CD4-positive, alpha-beta T cell treated with Interleukin-1 beta for 1 hour (primary cell): ENCODE measurements at regions not wholly inside any gene's neighbourhood (a gene's known extent, or its start where the extent isn't known, plus 50 kb on each side); places are given as distances from the start of the nearest gene placed in this dataset.
"Not testable (repeated sequence)": the region's sequence is repeated elsewhere in the genome, so short reads cannot be mapped to it uniquely, and the experiment has no call there.

Experiments
- DNase-seq, 2 donors: peaks; one replicate each; pipeline ENCODE4 v3.0.0-alpha.2; 2020 to 2022

DNA sequence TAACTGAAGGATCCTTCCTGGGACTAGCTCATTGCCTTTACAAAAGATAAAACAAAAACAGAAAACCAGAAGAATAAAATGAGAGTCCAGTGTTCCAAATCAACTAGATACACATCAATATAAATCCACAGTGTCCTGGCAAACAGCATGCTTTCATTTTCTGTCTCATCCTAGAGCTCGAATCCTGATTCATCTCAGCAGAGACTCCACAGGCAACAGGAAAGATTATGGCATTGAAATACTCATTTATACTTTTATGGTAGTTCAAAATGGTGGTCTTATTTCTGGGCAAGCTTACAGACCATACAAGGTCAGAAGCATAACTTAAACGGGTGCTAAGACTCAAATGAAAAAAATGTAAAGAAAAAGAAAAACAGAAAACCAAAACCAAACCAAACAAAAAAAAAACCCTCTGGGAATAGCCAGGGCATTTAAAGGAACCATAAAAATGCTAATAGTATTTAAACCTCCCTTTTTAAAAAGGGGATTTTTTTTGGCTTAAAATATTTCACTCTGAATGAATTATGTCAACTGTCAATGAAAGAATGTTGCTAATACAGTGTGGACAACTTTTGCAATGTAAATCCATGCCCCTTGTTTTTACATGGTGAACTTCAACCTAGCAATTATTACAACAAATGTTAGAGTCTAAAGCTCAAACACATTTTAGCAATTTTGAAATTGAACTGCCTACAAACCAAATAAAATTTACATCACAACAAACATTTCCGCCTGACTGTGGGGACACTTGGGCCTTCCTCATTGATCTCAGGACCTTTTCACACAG lies 57.9 kb downstream of the GPR101 start:
- no peak for DNase-seq

DNA sequence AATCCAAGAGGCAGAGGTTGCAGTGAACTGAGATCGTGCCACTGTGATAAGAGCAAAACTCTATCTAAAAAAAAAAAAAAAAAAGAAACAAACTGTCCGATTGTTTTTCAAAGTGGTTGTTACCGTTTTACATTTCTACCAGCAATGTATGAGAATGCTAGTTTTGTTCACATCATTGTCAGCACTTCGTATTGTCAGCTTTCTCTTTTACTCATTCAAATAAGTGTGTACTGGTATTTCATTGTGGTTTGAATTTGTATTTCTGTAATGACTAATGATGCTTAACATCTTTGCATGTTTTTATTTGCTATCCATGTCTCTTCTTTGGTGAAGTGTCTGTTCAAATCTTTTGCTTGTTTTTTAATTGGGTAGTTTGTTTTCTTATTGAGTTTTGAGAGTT lies 65.8 kb downstream of the GPR101 start:
- no peak for DNase-seq

DNA sequence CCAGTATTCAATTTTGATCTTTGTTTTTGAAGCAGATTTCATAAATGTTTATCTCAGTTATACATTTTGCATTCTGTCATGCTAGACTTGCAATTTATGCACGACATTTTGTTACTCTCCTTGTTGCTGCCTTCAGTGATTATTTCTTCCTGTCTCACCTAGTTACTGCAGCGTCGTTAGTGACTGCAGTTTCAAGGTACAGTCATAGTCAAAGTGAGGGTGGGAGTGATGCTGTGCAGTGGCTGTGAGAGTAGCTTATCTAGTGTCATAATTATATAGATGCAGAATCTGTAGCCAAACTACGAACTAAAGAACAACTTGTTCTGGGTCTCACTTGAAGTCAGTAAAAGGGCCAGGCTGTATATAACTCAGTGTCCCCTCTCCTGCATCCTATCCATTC lies 69.8 kb downstream of the GPR101 start:
- no peak for DNase-seq

DNA sequence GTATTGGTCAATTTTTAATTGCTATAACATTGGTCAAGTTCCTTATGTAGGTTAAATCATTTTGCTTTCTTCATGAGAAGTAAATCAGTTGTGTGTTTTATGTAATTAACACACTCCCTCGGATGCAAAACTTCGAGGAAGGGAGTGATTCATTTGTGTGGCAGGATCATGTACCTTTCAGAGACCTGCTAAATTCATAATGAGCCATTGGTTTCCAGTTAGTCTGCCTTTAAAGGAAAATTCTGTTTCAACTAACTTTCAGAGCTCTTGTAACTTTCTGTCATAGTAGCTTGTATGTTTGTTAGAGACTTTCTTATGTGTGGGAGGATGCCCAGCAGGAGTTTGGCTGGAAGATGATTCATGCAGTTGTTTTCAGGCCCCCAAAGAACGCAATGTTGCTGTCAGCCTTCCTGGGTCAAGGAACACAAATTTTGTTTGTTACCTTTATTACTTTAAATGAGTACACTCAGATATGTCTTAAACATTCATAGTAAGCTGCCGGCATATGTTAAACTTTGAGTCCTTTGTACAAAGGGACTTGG lies 72.1 kb downstream of the GPR101 start:
- DNase-seq, result no peak

DNA sequence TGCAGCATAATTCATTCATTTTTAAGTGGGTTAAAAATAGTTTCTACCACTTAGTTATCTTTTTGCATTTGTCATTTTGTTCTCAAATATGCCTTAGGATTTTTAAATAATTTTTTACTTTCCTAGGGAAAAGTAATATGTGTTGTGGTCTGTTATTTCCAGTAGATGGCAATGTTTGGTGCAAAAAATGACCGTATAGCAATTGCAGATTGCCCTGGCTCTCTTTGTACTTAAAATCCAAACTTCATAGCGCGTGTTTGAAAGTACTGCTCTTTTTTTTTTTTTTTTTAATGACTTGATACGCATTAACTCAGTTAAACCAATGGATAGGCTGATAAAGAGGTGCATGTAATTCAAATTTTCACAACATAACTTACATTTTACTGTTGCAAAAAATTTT lies 74.4 kb upstream of the RBMX start:
- peak in 1 of 2 donors; percentile 18 for DNase-seq

DNA sequence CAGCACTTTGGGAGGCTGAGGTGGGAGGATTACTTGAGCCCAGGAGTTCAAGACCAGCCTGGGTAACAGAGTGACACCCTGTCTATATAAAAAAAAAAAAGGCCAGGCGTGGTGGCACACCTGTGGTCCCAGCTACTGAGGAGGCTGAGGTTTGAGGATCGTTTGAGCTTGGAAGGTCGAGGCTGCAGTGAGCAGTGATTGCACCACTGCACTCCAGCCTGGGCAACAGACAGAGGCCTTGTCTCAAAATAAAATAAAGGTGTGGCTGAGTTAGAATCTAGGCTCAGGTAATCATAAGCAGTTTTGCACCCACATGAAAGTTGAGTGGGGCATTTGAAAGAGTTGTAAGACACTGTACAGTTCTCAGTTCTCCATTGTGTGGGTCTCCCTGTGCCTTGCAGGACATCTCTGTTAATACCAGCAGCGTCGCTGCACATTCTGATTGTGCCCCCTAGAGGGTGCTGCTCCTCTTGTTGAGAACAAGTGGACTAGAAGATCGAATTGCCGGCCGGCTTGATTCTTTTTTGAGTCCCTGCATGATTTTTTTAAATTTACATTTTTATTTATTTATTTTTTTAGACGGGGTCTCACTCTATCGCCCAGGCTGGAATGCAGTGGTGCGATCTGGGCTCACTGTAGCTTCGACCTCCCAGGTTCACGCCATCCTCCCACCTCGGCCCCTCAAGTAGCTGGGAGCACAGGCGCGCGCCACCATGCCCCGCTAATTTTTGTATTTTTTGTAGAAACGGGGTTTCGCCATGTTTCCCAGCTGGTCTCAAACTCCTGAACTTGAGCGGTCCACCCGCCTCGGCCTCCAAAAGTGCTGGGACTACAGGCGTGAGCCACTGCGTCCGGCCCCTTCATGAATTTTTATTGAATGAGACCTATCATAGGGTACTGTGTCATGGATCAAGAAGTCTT lies 73.6 kb upstream of the RBMX start:
- peak; percentile 51 to 57 for DNase-seq

DNA sequence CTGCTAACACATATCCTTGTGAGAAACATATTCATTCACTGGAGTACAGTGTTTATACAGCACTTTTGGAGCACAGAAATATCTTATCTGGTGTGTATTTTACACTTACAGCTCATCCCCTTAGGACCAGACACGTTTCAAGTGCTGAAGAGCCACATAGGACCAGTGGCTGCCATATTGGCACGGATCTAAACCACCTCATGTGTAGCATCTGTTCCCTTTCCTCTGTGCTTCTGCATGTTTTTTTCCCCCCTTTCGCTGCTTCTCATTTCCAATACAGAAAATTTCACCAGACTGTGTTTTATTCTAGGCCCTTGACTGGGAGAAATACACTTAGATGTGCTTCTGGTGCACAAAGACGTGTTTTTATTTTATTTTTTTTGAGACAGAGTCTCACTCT lies 69.7 kb upstream of the RBMX start:
- DNase-seq, result no peak

DNA sequence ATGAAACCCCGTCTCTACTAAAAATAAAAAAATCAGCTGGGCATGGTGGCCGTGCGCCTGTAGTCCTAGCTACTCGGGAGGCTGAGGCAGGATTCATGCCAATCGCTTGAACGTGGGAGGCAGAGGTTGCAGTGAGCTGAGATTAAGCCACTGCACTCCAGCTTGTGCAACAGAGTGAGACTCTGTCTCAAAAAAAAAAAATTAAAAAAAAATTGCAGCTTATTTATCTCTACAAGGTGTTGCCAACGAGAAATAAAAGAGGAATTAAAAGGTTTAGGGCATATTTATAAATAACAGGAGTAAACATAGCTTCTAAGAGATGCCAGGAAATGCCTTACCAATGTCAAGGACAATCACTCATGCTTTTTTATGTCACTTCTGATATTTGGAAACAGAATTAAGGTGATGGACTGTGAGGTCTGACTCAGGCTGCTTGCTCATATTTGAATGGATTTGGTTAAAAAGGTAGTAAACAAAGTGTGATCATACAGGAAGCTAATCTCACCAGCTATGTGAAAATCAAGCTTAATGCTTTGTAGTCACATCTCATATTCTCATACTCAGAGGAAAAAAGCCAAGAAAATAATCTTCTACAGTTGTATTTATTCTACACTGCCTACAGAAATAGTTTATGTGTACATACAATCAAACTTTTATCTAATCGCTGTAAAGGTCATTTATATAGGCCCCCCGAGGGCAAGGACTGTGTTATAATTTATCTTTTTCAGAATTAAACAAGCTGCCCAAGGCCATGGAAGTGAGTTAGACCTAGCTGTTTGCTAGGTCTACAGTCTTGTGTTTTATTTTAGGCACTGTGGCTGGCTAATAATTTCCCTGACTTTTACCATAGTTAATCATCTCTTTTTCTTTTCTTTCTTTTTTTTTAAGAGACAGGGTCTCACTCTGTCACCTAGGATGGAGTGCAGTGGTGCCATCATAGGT lies 61.1 kb upstream of the RBMX start:
- no peak for DNase-seq

DNA sequence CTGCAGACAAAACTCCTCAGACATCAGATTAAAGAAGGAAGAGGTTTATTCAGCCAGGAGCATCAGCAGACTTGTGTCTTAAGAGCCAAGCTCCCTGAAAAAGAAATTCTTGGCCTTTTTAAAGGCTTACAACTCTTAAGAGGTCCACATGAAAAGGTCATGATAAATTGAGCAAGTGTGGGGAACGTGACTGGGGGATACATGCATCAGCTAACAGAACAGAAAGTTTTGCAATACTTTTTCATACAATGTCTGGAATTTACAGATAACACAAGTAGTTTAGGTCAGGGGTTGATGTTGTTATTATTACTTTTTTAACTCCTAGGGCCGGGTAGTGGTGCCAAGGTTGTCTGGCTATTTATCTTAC lies 55.6 kb upstream of the RBMX start:
- DNase-seq, result no peak

DNA sequence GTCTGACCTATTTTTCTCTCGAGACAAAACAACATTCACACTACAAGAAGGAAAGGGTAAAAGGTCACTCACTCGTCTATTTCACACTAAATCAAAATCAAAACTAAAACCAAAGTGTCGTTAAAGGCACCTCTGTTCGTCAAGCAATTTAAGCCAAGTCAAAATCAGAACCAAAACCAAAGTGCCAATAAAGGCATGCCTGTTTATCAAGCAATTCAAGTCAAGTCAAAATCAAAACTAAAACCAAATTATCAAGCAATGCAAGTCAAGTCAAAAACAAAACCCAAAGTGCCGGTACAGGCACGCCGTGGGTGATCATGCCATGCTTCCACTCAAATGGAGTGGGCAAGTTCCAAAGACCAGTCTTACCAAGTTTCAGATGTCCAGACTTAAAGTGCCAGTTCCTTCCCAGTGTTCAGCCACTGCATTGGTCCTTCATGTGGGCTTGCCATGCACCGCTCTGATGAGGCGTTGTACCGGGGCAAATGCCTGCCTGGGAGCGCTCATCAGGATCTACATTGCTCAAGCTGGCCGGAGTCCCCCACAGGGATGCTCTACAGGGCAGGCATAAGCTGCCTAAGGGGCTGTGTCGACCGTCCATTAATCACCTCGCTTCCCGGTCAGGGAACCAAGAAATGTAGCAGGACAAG lies 55.1 kb upstream of the RBMX start:
- not testable (repeated sequence) for DNase-seq

DNA sequence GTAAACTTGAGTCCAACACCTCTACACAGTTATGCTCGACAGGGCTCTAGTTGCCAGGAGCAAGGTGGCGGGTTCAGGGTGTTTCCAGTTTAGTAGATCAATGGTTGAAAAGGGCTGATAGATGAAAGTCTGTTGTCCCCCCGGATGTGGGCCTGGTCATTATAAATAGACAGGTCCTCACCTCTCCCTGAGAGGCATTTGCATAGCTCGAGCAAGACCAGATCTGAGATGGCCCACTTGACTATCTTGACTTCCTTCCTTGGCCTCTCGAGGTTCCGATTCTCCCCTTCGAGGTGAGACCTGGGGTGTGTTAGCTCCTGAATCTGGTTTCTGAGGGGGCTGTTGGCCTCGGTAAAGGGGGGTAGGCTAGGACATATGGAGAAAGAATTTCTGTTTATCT lies 54.1 kb upstream of the RBMX start:
- DNase-seq, result not testable (repeated sequence)

DNA sequence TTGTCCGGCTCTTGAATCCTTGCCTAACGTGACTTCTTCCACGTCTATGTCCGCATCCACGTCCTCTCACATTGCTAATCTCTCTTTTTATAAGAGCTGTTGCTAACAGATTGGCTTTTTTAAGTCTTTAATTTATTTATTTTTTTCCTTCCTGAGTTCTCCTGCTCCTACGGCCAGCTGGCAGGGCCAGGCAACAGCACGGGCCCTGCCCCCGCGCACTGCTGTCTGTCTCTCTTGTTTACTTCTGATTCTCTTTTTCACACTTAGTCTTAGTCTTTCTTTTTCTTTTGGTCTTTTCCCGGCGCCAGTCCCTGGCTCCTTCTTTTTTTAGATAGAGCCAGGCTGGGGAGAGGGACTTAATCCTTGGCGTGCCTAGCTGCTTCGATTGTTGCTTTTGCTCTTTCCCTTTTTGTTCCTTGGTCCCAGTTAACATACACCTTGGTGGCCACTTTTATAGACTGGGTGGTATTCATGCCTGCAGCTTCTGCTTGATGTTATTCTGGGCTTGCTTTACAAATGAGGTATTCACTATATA lies 53.2 kb upstream of the RBMX start:
- no peak for DNase-seq

DNA sequence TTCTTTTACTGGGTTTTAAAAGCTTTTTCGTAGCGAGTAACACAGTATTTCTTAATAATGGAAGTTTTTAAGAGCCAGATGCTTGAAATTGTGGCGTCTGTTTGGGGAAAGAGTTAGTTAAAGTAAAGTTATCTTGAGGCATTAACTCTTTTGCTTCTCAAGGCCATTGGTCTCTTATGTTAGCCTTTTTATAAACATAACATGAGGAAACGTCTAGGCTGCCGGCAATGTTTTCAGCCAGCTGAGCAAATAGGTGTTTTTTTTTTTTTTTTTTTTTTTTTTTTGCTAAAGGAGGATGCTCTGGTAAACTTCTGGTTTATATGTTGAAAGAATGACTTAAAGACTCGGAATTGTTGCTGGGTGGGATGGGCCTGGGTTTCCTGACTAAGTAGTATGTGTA lies 51.1 kb upstream of the RBMX start:
- no peak for DNase-seq
